ENCODE measurements at regions not wholly inside any gene's neighbourhood (a gene's known extent, or its start where the extent isn't known, plus 50 kb on each side); places are given as distances from the start of the nearest gene placed in this dataset.
A peak's percentile ranks its signal among the peaks of the same experiment; 100 is the strongest.

- TF ChIP-seq CTCF (IDR thresholded peaks at IDR 0.05) = peak; percentile 27 to 67 (median 64)
- TF ChIP-seq POLR2A (IDR thresholded peaks at IDR 0.05) = no peak
- TF ChIP-seq POLR2AphosphoS5 (IDR thresholded peaks at IDR 0.05; ENCODE audit: insufficient read depth in 1 of 2, low read depth in 1 of 2) = no peak
Measured at GRCh38 chr3:24773798-24774197, 279.1 kb upstream of the THRB start.
